Retinal pigment epithelial cell (primary cell): ENCODE measurements at regions not wholly inside any gene's neighbourhood (a gene's known extent, or its start where the extent isn't known, plus 50 kb on each side); places are given as distances from the start of the nearest gene placed in this dataset.
"Not testable (repeated sequence)": the region's sequence is repeated elsewhere in the genome, so short reads cannot be mapped to it uniquely, and the experiment has no call there.

ENCODE experiments used
- DNase-seq: peaks from one replicate; pipeline ENCODE4 v3.0.0-alpha.2; 2010; ENCODE audit warnings: low read depth
- H3K4me3 ChIP-seq: 2 replicates; pipeline ENCODE4 v1.5.1; 2011; ENCODE audit warnings: mild to moderate bottlenecking, low read length, control low read depth, moderate library complexity
- CTCF ChIP-seq: conservative IDR thresholded peaks from 2 replicates; pipeline ENCODE4 v1.5.1; 2011; ENCODE audit warnings: low read depth, low read length, control low read depth, inconsistent platforms

- TF ChIP-seq CTCF, result no peak
Observed at GRCh38 chr4:30028826-30029225, 691.3 kb upstream of the PCDH7 start.

GRCh38 chr4:30056016-30056766 is 664.0 kb upstream of the PCDH7 start:
- DNase-seq, result no peak
- no peak overlapping the region for H3K4me3 ChIP-seq
- TF ChIP-seq CTCF, result no peak

More at GRCh38 chr4:30028826-30029225, 691.3 kb upstream of the PCDH7 start:
- DNase-seq, result no peak
- H3K4me3 ChIP-seq, result no peak overlapping the region

- H3K4me3 ChIP-seq, result no peak overlapping the region
- no peak for TF ChIP-seq CTCF
- DNase-seq, result no peak
Observed at GRCh38 chr4:30068234-30068633, 651.9 kb upstream of the PCDH7 start.

DNA sequence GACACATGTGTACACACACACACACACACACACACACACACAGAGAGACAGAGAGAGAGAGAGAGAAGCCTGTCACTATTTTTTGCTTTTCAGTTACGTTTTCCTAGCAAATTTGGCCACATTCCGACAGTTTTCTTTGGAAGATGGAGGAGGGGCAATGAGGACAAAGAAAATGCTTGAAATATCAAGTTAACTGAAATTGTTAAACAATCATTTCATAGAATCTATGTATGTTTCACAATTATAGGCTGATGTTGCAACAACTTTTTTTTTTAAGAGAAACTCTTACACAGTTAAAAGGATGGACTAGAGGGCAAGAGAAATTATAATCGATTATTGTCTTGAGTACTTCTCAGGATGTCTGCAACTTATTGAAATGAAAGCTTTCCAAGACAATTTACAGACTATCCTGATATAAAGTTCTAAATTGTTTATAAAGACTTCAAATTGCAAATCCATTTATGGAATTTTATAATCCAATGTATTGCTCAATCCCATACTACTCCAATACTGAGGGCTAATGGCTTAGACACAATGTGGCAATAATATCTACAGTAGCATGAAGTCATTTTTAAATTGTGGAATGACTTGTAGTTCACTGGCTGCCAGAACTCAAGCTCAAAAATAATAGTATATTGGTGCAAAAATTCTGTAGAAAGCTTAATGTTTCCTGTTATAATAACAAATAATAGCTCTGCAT is 647.0 kb upstream of the PCDH7 start:
- TF ChIP-seq CTCF, result no peak
- no peak overlapping the region for H3K4me3 ChIP-seq
- DNase-seq, result peak; percentile 13

DNA sequence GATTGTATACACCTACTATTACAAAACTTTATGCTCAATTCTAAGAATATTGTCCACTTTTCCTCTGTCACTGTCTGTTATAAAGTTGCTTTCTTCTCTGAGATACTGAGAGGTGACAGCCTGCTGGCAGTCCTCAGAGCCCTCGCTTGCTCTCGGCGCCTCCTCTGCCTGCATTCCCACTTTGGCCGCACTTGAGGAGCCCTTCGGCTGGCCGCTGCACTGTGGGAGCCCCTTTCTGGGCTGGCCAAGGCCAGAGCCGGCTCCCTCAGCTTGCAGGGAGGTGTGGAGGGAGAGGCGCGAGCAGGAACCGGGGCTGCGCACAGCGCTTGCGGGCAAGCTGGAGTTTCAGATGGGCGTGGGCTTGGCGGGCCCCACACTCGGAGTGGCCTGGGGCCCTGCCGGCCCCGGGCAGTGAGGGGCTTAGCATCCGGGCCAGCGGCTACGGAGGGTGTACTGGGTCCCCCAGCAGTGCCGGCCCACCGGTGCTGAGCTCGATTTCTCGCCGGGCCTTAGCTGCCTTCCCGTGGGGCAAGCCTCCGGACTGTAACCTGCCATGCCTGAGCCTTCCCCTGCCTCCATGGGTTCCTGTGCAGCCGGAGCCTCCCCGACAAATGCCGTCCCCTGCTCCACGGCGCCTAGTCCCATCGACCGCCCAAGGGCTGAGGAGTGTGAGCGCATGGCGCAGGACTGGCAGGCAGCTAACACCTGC is 627.6 kb upstream of the PCDH7 start:
- H3K4me3 ChIP-seq, DNase-seq: not testable (repeated sequence)

- no peak for DNase-seq
- no peak overlapping the region for H3K4me3 ChIP-seq
- TF ChIP-seq CTCF, result no peak
Observed at GRCh38 chr4:30094887-30095286, 625.3 kb upstream of the PCDH7 start.

DNA sequence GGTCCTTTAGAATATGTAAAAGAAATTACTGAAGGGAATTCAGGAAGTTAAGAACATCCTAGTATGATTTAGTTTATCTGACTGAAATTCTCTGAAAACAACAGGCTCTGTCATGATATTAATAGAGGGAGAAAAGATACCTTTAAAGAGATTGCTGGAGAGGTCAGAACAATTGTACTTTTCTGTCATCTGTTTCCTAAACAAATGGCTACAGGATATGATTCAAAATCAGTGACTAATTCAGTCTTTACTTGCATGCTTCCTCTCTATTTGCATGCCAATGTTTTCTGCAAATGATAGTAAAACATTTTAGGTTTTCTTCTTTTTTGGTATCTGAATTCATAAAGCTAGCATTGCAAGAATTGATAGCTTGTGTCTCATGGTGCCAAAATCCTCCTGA is 616.7 kb upstream of the PCDH7 start:
- TF ChIP-seq CTCF, result no peak
- DNase-seq, result no peak
- no peak overlapping the region for H3K4me3 ChIP-seq
